ENCODE measurements at regions not wholly inside any gene's neighbourhood (a gene's known extent, or its start where the extent isn't known, plus 50 kb on each side); places are given as distances from the start of the nearest gene placed in this dataset.

DNA sequence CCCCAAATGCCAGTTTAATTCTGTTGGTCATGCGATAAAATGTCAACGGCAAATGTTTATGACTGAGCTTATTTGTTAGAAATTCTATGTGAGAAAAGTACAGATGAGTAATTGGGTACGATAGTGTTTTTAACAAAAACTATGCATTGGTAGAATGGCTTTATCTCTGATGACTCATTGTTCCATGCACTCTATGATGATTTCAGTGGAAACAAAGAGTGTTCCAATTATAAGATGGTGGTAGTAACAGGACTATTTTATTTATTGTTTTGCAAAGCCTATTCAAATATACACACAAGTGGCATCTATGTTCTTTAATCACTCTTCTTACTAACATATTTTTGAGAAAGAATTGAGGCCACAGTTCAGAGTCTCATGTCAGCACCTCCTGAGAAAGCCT, 353.7 kb upstream of the IRX2 start:
- no peak overlapping the region for H2AFZ ChIP-seq
- no peaks in the 10 kb centered on the region for H3K79me2 ChIP-seq (ENCODE audit: insufficient read depth)
- H3K36me3 ChIP-seq (ENCODE audit: low read depth), result no peaks in the 10 kb centered on the region
- no peak overlapping the region for H3K9ac ChIP-seq
- WGBS, 2 experiments (ENCODE audit: low coverage in 1 of 2, low lambda C conversion rate in 2 of 2, missing lambda C conversion rate in 2 of 2), result 52 to 53% methylated on average over 3 of the region's 3 CpGs
- no peaks in the 10 kb centered on the region for H4K20me1 ChIP-seq (ENCODE audit: insufficient read depth)
- in situ Hi-C loops (cut with MboI), result no loop called here
- H3K9me3 ChIP-seq (ENCODE audit: low read depth), result no peaks in the 10 kb centered on the region
- TF ChIP-seq EZH2phosphoT487 (IDR thresholded peaks at IDR 0.05; ENCODE audit: insufficient read depth, low read depth) (no peak), EZH2 (IDR thresholded peaks at IDR 0.05; ENCODE audit: insufficient read depth, poor library complexity, severe bottlenecking) (no peak)
- H3K9me2 ChIP-seq (ENCODE audit: insufficient read depth), result no peaks in the 10 kb centered on the region
- H3K27me3 ChIP-seq (replicated peaks; ENCODE audit: insufficient read depth), result no peaks in the 10 kb centered on the region
- H3K4me3 ChIP-seq, result no peak overlapping the region
- no peak overlapping the region for H3K4me2 ChIP-seq (ENCODE audit: unreplicated experiment)
- H3K27ac ChIP-seq, result no peak overlapping the region
- H3K4me1 ChIP-seq (ENCODE audit: insufficient read depth), result no peaks in the 10 kb centered on the region
- no peak for DNase-seq
- H3F3A ChIP-seq (ENCODE audit: insufficient read depth), result no peaks in the 10 kb centered on the region

- no peaks in the 10 kb centered on the region for H3F3A ChIP-seq (ENCODE audit: insufficient read depth)
- H3K79me2 ChIP-seq (ENCODE audit: insufficient read depth), result no peaks in the 10 kb centered on the region
- H3K9me2 ChIP-seq (ENCODE audit: insufficient read depth), result no peaks in the 10 kb centered on the region
- H3K4me2 ChIP-seq (ENCODE audit: unreplicated experiment), result no peak overlapping the region
- WGBS, 2 experiments (ENCODE audit: low coverage in 1 of 2, low lambda C conversion rate in 2 of 2, missing lambda C conversion rate in 2 of 2), result 36% methylated on average over 21 of the region's 21 CpGs
- no peak overlapping the region for H3K9ac ChIP-seq
- no peaks in the 10 kb centered on the region for H3K27me3 ChIP-seq (replicated peaks; ENCODE audit: insufficient read depth)
- H3K27ac ChIP-seq, result no peak overlapping the region
- H3K9me3 ChIP-seq (ENCODE audit: low read depth), result no peaks in the 10 kb centered on the region
- DNase-seq, result no peak
- no peaks in the 10 kb centered on the region for H4K20me1 ChIP-seq (ENCODE audit: insufficient read depth)
- in situ Hi-C loops (cut with MboI), result no loop called here
- TF ChIP-seq EZH2phosphoT487 (IDR thresholded peaks at IDR 0.05; ENCODE audit: insufficient read depth, low read depth) (no peak), EZH2 (IDR thresholded peaks at IDR 0.05; ENCODE audit: insufficient read depth, poor library complexity, severe bottlenecking) (no peak)
- H3K4me3 ChIP-seq, result no peak overlapping the region
- H2AFZ ChIP-seq, result no peak overlapping the region
- no peaks in the 10 kb centered on the region for H3K36me3 ChIP-seq (ENCODE audit: low read depth)
- no peaks in the 10 kb centered on the region for H3K4me1 ChIP-seq (ENCODE audit: insufficient read depth)
Measured at GRCh38 chr5:3104429-3105060, 353.1 kb upstream of the IRX2 start.

DNA sequence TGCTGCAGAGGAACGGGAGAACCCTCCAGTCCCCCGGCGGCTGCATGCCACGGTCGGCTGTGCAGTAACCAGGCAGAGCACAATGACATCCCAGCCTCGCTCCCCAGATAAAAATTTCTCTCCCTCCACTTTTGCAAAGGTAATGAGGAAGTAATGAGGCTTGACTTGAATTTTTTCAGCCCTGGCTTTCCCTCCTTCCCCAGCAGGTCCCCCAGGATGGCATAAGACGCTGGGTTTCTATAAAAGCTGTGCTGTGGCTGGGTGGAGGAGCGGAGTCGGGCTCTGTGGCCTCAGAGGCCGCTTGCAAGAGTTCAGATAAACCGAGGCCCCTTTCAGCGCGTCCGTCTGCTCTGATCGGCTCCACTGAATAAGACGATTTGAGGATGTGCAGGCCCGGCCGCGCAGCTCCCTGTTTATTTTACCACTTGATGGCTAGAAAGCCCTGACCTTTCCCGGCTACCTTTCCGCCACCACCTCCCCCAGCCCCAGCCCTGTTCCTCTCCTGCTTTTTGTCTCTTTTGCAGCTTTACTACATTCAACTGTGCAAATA, 351.9 kb upstream of the IRX2 start:
- no peak overlapping the region for H3K27ac ChIP-seq
- H3K27me3 ChIP-seq (replicated peaks; ENCODE audit: insufficient read depth), result no peaks in the 10 kb centered on the region
- no peaks in the 10 kb centered on the region for H3K4me1 ChIP-seq (ENCODE audit: insufficient read depth)
- H4K20me1 ChIP-seq (ENCODE audit: insufficient read depth), result no peaks in the 10 kb centered on the region
- H3K4me2 ChIP-seq (ENCODE audit: unreplicated experiment), result no peak overlapping the region
- TF ChIP-seq EZH2phosphoT487 (IDR thresholded peaks at IDR 0.05; ENCODE audit: insufficient read depth, low read depth) (no peak), EZH2 (IDR thresholded peaks at IDR 0.05; ENCODE audit: insufficient read depth, poor library complexity, severe bottlenecking) (no peak)
- no peaks in the 10 kb centered on the region for H3K9me2 ChIP-seq (ENCODE audit: insufficient read depth)
- H2AFZ ChIP-seq, result no peak overlapping the region
- H3K36me3 ChIP-seq (ENCODE audit: low read depth), result no peaks in the 10 kb centered on the region
- in situ Hi-C loops (cut with MboI), result no loop called here
- no peak overlapping the region for H3K9ac ChIP-seq
- WGBS, 2 experiments (ENCODE audit: low coverage in 1 of 2, low lambda C conversion rate in 2 of 2, missing lambda C conversion rate in 2 of 2), result 63 to 65% methylated on average over 21 of the region's 21 CpGs
- no peaks in the 10 kb centered on the region for H3F3A ChIP-seq (ENCODE audit: insufficient read depth)
- H3K79me2 ChIP-seq (ENCODE audit: insufficient read depth), result no peaks in the 10 kb centered on the region
- DNase-seq, result no peak
- H3K4me3 ChIP-seq, result no peak overlapping the region
- no peaks in the 10 kb centered on the region for H3K9me3 ChIP-seq (ENCODE audit: low read depth)

- no peaks in the 10 kb centered on the region for H3K79me2 ChIP-seq (ENCODE audit: insufficient read depth)
- H3K9ac ChIP-seq, result no peak overlapping the region
- H4K20me1 ChIP-seq (ENCODE audit: insufficient read depth), result no peaks in the 10 kb centered on the region
- no peak overlapping the region for H3K4me3 ChIP-seq
- no peak overlapping the region for H2AFZ ChIP-seq
- H3K9me3 ChIP-seq (ENCODE audit: low read depth), result no peaks in the 10 kb centered on the region
- no peak overlapping the region for H3K27ac ChIP-seq
- H3K4me1 ChIP-seq (ENCODE audit: insufficient read depth), result no peaks in the 10 kb centered on the region
- no peaks in the 10 kb centered on the region for H3F3A ChIP-seq (ENCODE audit: insufficient read depth)
- in situ Hi-C loops (cut with MboI), result no loop called here
- no peak overlapping the region for H3K4me2 ChIP-seq (ENCODE audit: unreplicated experiment)
- H3K36me3 ChIP-seq (ENCODE audit: low read depth), result no peaks in the 10 kb centered on the region
- H3K9me2 ChIP-seq (ENCODE audit: insufficient read depth), result no peaks in the 10 kb centered on the region
- TF ChIP-seq EZH2phosphoT487 (IDR thresholded peaks at IDR 0.05; ENCODE audit: insufficient read depth, low read depth) (no peak), EZH2 (IDR thresholded peaks at IDR 0.05; ENCODE audit: insufficient read depth, poor library complexity, severe bottlenecking) (no peak)
- no peaks in the 10 kb centered on the region for H3K27me3 ChIP-seq (replicated peaks; ENCODE audit: insufficient read depth)
- DNase-seq, result no peak
- 30 to 37% methylated on average over 4 of the region's 4 CpGs for WGBS, 2 experiments (ENCODE audit: low coverage in 1 of 2, low lambda C conversion rate in 2 of 2, missing lambda C conversion rate in 2 of 2)
Measured at GRCh38 chr5:3102531-3102930, 351.1 kb upstream of the IRX2 start.

Data from GM23248 (cell line).